Right lobe of liver (tissue), 4 donors: ENCODE measurements at regions not wholly inside any gene's neighbourhood (a gene's known extent, or its start where the extent isn't known, plus 50 kb on each side); places are given as distances from the start of the nearest gene placed in this dataset.

ENCODE experiments used
- CTCF ChIP-seq, 4 donors: fragments of 200-600 bp in 3 of 4; fragments of 450-650 bp in 1 of 4; IDR thresholded peaks; one replicate each; pipeline versions ENCODE4 v1.5.1 to v1.8.0; 2016 to 2022; ENCODE audit warnings: antibody characterized with exemption in 4 of 4, mild to moderate bottlenecking in 2 of 4
- POLR2A ChIP-seq: fragments of 450-650 bp; IDR thresholded peaks from one replicate; pipeline ENCODE4 v1.6.1; 2017; ENCODE audit warnings: antibody characterized with exemption, mild to moderate bottlenecking
- donor health status: DM: no; HTN: no; CAD: no.
- donor health status: DM: no; HTN: no; CAD: no.
- donor health status: DM: no; HTN: yes; CAD: no.

- TF ChIP-seq CTCF (IDR thresholded peaks at IDR 0.05) (no peak), POLR2A (no peak)
Measured at GRCh38 chr1:102103646-102104045, 106.9 kb upstream of the OLFM3 start.
